Heart left ventricle (tissue), 16 donors: ENCODE measurements at regions not wholly inside any gene's neighbourhood (a gene's known extent, or its start where the extent isn't known, plus 50 kb on each side); places are given as distances from the start of the nearest gene placed in this dataset.
"Not testable (repeated sequence)": the region's sequence is repeated elsewhere in the genome, so short reads cannot be mapped to it uniquely, and the experiment has no call there.

Source experiments
- ATAC-seq, 4 donors: fragments of 200-7000 bp; cut with Tn5 transposase; one replicate each; pipeline ENCODE4 v1.9.1; 2020 to 2022; ENCODE audit warnings: moderate library complexity in 4 of 4, mild to moderate bottlenecking in 3 of 4, moderate number of reproducible peaks in 1 of 4
- DNase-seq, 5 donors: peaks; one replicate each; pipeline ENCODE4 v3.0.0-alpha.2; 2020
- H3K27ac ChIP-seq, 12 donors: fragments of 200-600 bp; sonication (generic) in 4 of 12; one replicate each; pipeline versions ENCODE4 v1.5.0 to v1.8.0; 2016 to 2022; ENCODE audit warnings: mild to moderate bottlenecking in 2 of 12
- H3K27me3 ChIP-seq, 9 donors: fragments of 200-600 bp; sonication (generic) in 2 of 9; one replicate each; pipeline versions ENCODE4 v1.5.1 to v1.8.0; 2016 to 2022; ENCODE audit warnings: mild to moderate bottlenecking in 3 of 9
- H3K36me3 ChIP-seq, 9 donors: fragments of 200-600 bp; sonication (generic) in 2 of 9; one replicate each; pipeline versions ENCODE4 v1.5.0 to v1.8.0; 2018 to 2022; ENCODE audit warnings: mild to moderate bottlenecking in 2 of 9
- H3K4me1 ChIP-seq, 12 donors: fragments of 200-600 bp; sonication (generic) in 4 of 12; one replicate each; pipeline versions ENCODE4 v1.5.0 to v1.8.0; 2016 to 2022; ENCODE audit warnings: mild to moderate bottlenecking in 3 of 12
- H3K4me3 ChIP-seq, 12 donors: fragments of 200-600 bp; sonication (generic) in 4 of 12; one replicate each; pipeline versions ENCODE4 v1.5.0 to v1.8.0; 2017 to 2022; ENCODE audit warnings: mild to moderate bottlenecking in 9 of 12, moderate library complexity in 4 of 12
- H3K9me3 ChIP-seq, 12 donors: fragments of 200-600 bp; sonication (generic) in 4 of 12; one replicate each; pipeline versions ENCODE4 v1.5.0 to v1.8.0; 2016 to 2022; ENCODE audit warnings: mild to moderate bottlenecking in 1 of 12
- POLR2A ChIP-seq, 2 donors: fragments of 450-650 bp; IDR thresholded peaks; one replicate each; pipeline ENCODE4 v1.6.1; 2017; ENCODE audit warnings: antibody characterized with exemption in 2 of 2, mild to moderate bottlenecking in 2 of 2, moderate library complexity in 2 of 2
- WGBS, 4 donors: extraction: QIAGEN DNeasy Blood & Tissue Kit in 2 of 4; methylation state at CpG; one replicate each; pipeline versions ENCODE4 v1.1.5 to v1.1.7; 2013 to 2018; 5-methylcytosine and 5-hydroxymethylcytosine counted together
- intact Hi-C, 10 donors: fragments of 100-400 bp; cut with DNase I; formaldehyde crosslinking; loops; one replicate each; pipeline versions ENCODE4 v1.11.1 to v1.14.2; 2022
- TF ChIP-seq, protein P1 (sequence below), 12 donors: fragments of 200-600 bp; sonication (generic) in 4 of 12; IDR thresholded peaks; one replicate each; pipeline versions ENCODE4 v1.5.0 to v1.8.0; 2018 to 2022; ENCODE audit warnings: antibody characterized with exemption in 12 of 12, mild to moderate bottlenecking in 5 of 12
- donor health status: ischemic (EF 13 %, LVEDD 7.1; RV severe dilation, severe dysfunction).
- donor health status: healthy with polysubstance abuse.
- donor health status: DM: no; HTN: yes; CAD: no.
- donor health status: DM: no; HTN: no; CAD: no.
- donor health status: ischemic (EF 25% LVEDD 6.9; RV normal size, moderate dysfunction).
- donor health status: ischemic (EF 25% LVEDD 5.7; RV mildly dilated, moderate dysfunction).
- donor health status: healthy.
- donor health status: DM: yes; HTN: yes; CAD: no.
- donor health status: ischemic (EF 35%, LVEDD 5.7; RV mildly dilated, moderate dysfunction).
- donor health status: nonischemic (EF 11% LVEDD 7.7; RV severe dilation, severe dysfunction).
- donor health status: DM: yes; HTN: yes; CAD: no.
- donor health status: PGD.
- donor health status: ischemic (EF 29% LVEDD 5.4; RV normal size, mild dysfunction).
- donor health status: nonischemic (EF 23%, LVEDD 6.1; RV moderate dilation, normal function).

DNA sequence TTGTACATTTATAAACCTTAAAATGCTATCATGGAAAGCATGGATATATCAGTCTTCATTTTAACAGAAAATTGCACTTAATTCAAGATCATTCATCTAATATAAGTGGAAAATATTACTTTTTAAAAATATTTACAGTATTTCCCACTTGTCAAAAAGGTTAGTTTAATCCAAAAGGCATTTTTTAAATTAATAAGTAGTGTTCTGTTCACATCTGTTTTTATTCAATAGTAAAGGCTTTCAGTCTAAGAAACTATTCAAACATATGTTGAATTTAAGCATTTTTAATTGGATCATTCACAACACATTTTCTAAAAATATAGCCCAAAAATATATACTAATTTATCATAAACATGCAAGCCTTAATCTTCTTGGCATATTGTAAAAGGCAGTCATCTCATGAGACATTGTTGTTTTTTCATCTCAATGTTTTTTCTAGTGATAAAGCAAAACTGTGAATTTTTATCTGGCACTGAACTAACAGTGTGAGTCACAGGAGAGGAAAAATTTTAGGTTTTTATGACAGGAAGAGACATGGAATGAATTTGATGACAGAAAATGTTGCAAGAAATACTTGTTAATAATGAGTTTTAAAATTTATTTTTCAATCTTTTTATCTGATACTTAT lies 1642.5 kb upstream of the TMEFF2 start:
- ATAC-seq (no peak), DNase-seq (no peak)
- intact Hi-C loops, result loop anchor here in 1 of 10 donors (2.0 kb wide), 1 partner anchor 14 kb away; no protein-coding TSS in a partner anchor
- Histone ChIP-seq H3K27me3 (no peaks in the 10 kb centered on the region), H3K9me3 (peaks cover 0 to 10% (median 0%) of the 10 kb centered on the region in 12 donors), H3K4me1 (no peaks in the 10 kb centered on the region), H3K4me3 (no peak overlapping the region), H3K27ac (no peak overlapping the region), H3K36me3 (no peaks in the 10 kb centered on the region)
- TF ChIP-seq, protein P1, sequence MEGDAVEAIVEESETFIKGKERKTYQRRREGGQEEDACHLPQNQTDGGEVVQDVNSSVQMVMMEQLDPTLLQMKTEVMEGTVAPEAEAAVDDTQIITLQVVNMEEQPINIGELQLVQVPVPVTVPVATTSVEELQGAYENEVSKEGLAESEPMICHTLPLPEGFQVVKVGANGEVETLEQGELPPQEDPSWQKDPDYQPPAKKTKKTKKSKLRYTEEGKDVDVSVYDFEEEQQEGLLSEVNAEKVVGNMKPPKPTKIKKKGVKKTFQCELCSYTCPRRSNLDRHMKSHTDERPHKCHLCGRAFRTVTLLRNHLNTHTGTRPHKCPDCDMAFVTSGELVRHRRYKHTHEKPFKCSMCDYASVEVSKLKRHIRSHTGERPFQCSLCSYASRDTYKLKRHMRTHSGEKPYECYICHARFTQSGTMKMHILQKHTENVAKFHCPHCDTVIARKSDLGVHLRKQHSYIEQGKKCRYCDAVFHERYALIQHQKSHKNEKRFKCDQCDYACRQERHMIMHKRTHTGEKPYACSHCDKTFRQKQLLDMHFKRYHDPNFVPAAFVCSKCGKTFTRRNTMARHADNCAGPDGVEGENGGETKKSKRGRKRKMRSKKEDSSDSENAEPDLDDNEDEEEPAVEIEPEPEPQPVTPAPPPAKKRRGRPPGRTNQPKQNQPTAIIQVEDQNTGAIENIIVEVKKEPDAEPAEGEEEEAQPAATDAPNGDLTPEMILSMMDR (IDR thresholded peaks at IDR 0.05), result no peak
- no peak for TF ChIP-seq POLR2A (IDR thresholded peaks at IDR 0.05)

DNA sequence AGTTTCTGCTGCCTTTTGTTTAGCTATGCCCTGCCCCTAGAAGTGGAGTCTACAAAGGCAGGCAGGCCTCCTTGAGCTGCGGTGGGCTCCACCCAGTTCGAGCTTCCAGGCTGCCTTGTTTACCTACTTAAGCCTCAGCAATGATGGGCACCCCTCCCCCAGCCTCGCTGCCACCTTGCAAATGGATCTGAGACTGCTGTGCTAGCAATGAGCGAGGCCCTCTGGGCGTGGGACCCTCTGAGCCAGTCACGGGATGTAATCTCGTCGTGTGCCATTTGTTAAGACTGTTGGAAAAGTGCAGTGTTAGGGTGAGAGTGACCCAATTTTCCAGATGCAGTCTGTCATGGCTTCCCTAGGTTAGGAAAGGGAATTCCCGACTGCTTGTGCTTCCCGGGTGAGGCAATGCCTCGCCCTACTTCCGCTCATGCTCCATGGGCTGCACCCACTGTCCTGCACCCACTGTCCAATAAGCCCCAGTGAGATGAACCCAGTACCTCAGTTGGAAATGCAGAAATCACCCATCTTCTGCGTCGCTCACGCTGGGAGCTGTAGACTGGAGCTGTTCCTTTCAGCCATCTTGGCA lies 1641.8 kb upstream of the TMEFF2 start:
- DNase-seq, H3K36me3 ChIP-seq: not testable (repeated sequence)
- H3K9me3 ChIP-seq, result peaks cover 0 to 10% (median 0%) of the 10 kb centered on the region in 12 donors

DNA sequence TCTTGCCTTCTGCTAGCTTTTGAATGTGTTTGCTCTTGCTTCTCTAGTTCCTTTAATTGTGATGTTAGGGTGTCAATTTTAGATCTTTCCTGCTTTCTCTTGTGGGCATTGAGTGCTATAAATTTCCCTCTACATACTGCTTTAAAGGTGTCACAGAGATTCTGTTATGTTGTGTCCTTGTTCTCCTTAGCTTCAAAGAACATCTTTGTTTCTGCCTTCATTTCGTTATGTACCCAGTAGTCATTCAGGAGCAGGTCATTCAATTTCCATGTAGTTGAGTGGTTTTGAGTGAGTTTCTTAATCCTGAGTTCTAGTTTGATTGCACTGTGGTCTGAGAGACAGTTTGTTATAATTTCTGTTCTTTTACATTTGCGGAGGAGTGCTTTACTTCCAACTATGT lies 1639.2 kb upstream of the TMEFF2 start:
- 18 to 62% (median 44%) methylated on average over 2 of the region's 2 CpGs for WGBS, 4 donors
- H3K36me3 ChIP-seq, H3K4me1 ChIP-seq, H3K27me3 ChIP-seq, H3K27ac ChIP-seq, intact Hi-C loops, ATAC-seq, H3K4me3 ChIP-seq, DNase-seq: not testable (repeated sequence)
- H3K9me3 ChIP-seq, result peaks cover 0 to 10% (median 0%) of the 10 kb centered on the region in 12 donors

More for the DNA sequence above, 1641.8 kb upstream of the TMEFF2 start:
- 76 to 87% (median 83%) methylated on average over 12 to 15 of the region's 15 CpGs for WGBS, 4 donors
- H3K27ac ChIP-seq, H3K4me3 ChIP-seq, H3K27me3 ChIP-seq, ATAC-seq, H3K4me1 ChIP-seq: not testable (repeated sequence)
- intact Hi-C loops, result loop anchor here in 1 of 10 donors (2.0 kb wide), 1 partner anchor 14 kb away; no protein-coding TSS in a partner anchor

DNA sequence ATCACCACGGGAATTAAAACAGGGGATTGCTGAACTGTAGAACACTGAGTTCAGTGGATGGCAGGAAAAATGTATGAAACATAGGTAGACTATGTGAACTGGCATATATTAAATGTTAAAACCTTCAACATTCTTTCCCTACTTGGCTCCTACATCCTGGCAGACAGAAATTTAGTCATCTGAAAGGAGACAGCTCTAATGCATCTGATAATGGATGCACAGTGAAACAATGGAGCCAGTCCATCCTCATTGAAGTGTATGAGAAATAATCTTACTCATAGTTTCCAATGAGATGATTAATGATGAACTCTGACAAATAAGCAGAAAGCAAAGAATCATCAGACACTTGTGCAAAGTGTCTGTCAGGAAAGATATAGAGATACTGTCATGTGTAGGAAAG lies 1629.7 kb upstream of the TMEFF2 start:
- no peaks in the 10 kb centered on the region for H3K4me1 ChIP-seq
- ATAC-seq, result no peak
- no peaks in the 10 kb centered on the region for H3K27me3 ChIP-seq
- no peak for TF ChIP-seq POLR2A (IDR thresholded peaks at IDR 0.05)
- TF ChIP-seq, protein P1 (IDR thresholded peaks at IDR 0.05), result no peak
- WGBS, 4 donors, result 42 to 55% (median 50%) methylated on average over 1 of the region's 1 CpG
- DNase-seq, result no peak
- no peak overlapping the region for H3K27ac ChIP-seq
- no peaks in the 10 kb centered on the region for H3K36me3 ChIP-seq
- intact Hi-C loops, result no loop called here
- no peak overlapping the region for H3K4me3 ChIP-seq
- peaks cover 0 to 24% (median 2%) of the 10 kb centered on the region in 12 donors for H3K9me3 ChIP-seq

DNA sequence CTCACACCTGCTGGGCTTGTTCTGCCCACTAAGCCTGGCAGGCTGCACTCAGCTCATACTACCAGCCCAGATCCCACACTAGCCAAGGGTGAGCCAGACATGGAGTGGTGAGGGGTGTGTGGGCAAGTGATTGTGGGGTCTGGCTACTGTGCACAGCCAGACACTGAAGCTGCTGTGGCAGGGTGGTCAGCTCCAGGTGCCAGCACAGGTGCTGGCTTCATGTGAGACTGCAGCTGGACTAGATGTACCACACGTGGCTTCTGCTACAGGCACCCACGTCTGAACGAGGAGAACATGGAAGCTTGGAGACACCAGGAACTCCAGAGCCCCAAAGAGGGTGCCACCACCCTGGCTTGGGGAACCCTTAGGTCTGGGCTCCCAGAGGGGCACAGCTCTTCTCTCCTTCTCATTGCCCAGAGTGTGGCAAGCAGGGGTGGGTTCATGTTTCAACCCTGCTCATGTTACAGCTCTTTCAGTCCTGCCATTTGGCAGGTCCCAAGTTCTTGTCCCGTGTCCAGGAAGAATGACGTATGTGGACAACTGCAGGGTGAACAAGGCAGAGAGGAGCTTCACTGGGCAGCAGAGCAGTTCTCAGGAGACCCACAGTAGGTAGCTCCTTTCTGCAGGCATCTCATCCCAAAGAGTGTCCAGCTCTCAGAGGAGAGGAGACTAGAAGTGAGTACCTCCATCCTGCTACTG lies 1624.2 kb upstream of the TMEFF2 start:
- ATAC-seq (no peak), DNase-seq (peak in 1 of 5 donors; percentile 23)
- Histone ChIP-seq H3K4me3 (no peak overlapping the region), H3K27ac (no peak overlapping the region), H3K36me3 (no peaks in the 10 kb centered on the region), H3K27me3 (no peaks in the 10 kb centered on the region), H3K4me1 (no peaks in the 10 kb centered on the region), H3K9me3 (peaks cover 0 to 23% (median 2%) of the 10 kb centered on the region in 12 donors)
- TF ChIP-seq, protein P1 (IDR thresholded peaks at IDR 0.05), result no peak
- no peak for TF ChIP-seq POLR2A (IDR thresholded peaks at IDR 0.05)
- intact Hi-C loops, result no loop called here
- 74 to 86% (median 82%) methylated on average over 3 to 5 of the region's 5 CpGs for whole genome bisulfite sequencing, 4 donors
